ENCODE measurements at regions not wholly inside any gene's neighbourhood (a gene's known extent, or its start where the extent isn't known, plus 50 kb on each side); places are given as distances from the start of the nearest gene placed in this dataset.

DNA sequence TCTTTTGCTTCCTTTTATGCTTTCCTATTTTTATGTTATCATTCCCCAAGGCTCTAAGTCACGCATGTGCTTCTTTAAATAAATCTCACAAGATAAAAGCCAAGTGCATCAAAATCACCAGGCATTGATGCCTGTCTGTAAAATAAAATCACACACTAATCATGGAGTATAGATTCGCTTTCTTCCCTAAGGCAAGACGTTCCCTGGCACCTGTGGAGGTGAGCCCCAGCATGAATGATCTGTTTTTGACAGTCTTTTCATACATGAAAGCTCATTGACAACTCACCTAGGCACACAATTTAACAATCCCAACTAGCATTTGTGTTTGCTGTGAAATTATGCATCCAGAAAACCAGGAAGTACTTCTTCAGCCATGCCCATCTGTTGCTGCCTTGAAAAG, 146.9 kb upstream of the DMAC1 start:
- no peak for DNase-seq (ENCODE audit: low spot score)

DNA sequence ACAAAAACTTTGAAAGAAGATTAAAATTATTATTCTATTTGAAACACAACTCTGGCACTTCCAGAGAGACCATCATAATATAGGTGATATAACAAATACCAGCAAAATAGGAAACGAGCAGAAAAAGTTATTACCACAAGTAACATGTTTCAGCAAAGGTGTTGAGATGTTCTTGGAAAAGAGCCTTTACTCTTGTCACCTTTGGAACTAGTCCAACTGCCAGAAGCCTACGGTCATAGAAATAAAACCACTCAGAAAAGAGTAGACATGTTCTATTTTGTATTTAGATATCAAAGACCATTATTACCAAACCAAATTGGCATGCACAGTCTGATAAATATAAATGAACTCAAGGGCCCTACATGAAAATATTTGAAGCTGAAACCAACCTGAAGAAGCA, 145.0 kb upstream of the DMAC1 start:
- DNase-seq (ENCODE audit: low spot score), result no peak

- DNase-seq (ENCODE audit: low spot score), result no peak
Observed at GRCh38 chr9:7937761-7938491, 138.3 kb upstream of the DMAC1 start.

DNA sequence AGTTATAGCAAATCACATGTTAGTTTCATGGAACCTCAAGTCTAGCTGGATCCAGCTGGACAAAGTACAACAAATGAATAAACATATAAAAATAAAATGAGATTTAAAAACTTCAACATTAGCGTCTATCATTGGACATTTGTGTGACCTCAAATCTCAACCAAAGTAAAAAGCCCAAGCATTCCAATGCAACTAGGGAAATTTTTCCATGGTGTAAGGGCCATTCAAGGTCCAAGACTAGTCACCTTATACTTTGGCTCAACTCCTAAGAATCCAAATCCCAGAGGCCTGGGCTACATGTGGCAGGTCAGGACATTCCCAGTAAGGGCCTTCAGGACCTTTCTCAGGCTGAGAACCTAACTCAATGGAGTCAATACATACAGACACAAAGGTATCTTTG, 137.4 kb upstream of the DMAC1 start:
- DNase-seq (ENCODE audit: low spot score), result no peak

DNA sequence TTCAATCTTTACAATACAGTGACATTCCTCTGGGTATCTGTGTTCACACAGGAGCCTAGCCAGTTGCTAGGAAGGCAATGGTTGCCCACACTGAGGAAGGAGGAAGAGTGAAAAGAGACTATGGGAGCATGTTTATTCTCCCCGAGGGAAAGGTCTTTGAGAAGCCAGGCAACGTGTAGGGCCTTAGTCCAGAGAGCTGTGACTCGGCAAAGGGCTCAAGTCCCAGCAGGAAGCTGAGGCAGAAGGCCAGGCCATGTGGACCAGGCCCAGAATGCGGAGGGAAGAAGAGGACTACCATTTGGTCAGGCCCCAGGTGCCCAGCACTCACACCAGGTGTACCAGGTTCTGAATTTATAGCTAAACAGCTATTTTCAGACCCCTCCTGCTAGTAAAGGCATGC, 136.6 kb upstream of the DMAC1 start:
- DNase-seq (ENCODE audit: low spot score), result no peak

GRCh38 chr9:7935681-7936080, 136.1 kb upstream of the DMAC1 start:
- DNase-seq (ENCODE audit: low spot score), result peak; percentile 24

DNA sequence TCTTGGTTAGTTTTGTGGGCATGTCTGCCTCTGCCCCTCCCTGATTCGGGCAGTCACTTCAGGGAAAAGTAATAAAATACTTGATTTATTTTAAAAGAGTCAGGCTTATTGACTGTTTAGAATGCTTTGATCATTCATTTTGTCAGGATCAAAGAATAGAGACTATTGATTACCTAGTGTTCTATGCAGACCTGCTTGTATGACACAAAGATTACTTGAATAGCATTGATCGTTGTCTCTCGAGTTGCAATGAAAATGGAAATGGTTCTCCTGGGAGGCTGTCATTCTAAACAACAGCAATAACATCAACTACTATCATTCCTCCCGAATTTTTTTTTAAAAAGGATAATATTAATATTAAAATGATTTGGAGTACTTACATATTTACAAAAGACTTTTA, 133.2 kb upstream of the DMAC1 start:
- DNase-seq (ENCODE audit: low spot score), result no peak

DNA sequence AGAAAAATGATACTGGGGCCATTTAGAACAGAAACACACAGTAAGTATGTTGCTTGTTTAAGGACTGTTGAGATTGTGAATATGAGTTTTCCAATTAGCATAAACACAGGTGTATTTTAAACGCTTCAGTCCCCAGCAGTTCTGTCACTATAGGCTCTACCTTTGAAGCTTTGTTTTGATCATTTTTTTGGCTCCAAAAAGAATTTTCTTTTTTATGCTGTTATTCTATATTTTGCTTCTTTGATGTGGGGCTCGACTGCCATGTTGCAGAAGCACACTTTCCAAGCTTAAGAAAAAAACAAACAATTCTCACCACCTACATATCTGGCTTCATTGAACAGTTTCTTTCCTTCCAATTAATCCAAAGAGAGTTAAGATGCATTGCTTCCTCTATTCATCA, 131.0 kb upstream of the DMAC1 start:
- DNase-seq (ENCODE audit: low spot score), result no peak

DNA sequence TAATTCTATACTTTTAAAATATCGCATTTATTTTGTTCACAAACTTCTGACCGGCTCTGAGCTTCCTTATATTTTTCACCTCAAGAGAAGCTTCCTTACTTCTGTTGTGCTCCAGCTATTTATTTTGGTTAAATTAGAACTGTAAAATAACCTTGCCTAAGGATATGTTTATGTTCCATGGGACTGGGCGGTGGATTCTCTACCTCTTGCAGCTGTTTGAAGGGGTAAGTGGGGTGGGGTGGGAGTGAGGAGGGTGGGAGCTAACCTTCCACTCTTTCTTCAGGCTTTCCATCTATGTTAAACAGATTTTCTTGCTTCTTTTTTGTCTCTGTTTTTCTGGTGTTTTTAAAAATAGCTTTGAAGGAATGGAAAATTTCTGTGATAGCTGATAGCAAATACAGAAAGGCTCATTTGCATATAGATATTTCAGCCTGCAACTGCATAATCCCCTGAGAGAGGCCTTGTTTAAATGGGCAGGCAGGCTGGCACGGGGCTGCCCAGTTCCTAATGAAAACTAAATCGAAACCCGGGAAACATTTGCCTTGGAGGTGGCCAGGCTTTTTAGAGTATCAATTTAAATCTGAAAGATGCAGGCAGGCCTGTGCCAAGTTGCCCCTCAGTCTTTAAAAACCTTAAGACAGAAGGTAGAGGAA, 122.1 kb upstream of the DMAC1 start:
- no peak for DNase-seq (ENCODE audit: low spot score)

GRCh38 chr9:7912037-7912535, 112.5 kb upstream of the DMAC1 start:
- DNase-seq (ENCODE audit: low spot score), result no peak

- DNase-seq (ENCODE audit: low spot score), result no peak
Observed at GRCh38 chr9:7910426-7911020, 110.9 kb upstream of the DMAC1 start.

DNA sequence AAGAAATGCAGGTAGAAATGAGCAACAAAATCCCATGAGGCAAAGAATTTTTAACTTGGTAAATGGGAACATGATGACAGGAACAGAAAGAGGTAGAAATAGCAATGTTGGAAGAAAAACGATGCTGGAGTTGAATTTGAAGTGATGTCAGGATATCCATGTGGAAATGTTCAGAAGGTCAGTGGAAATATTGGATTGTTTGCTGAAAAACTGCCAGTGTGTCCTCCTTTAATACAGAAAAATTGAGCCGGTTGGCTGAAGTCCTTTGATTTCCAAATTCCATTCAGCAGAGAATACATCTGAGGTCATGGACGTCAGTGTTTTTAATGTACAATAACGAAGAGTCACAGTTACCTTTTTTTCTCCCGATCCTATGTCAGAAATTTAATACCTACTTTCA, 110.0 kb upstream of the DMAC1 start:
- DNase-seq (ENCODE audit: low spot score), result no peak

- no peak for DNase-seq (ENCODE audit: low spot score)
Observed at GRCh38 chr9:7907551-7908337, 108.2 kb upstream of the DMAC1 start.

DNA sequence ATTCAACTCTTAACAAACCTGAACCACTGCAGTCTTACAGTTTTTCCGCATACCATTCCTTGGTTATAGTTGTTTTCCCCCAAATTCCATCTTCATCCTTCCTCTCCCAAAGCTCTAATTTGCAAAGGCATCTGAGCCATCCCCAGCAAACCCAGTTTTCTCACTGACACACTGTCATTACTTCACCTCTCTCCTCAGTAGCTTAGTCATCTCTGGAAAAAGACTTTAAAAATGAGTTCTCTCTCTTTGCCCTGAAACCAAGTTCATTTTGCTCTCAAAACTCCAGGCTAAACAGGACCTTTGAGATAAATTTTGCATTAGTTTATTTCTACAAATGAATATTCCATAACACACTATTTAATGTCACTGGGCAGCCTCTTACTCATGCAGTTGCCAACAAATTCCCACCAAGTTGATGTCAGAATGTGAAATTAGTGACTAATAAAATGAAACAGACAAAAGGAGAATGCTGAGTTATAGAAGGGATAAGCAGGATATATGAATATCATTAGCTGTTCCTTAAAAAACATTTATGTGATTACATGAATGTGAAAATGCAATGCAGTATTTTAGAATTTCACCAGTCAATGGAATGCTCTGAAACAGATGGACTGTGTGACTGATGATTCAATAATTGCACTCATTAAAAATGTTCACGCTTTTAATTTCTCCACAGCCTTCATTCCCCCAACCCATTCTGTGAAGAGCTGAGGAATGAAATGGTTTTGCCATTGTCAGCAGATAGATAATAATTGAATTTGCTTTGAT, 107.4 kb upstream of the DMAC1 start:
- peak; percentile 30 for DNase-seq (ENCODE audit: low spot score)

- DNase-seq (ENCODE audit: low spot score), result no peak
Observed at GRCh38 chr9:7901621-7902020, 102.0 kb upstream of the DMAC1 start.

DNA sequence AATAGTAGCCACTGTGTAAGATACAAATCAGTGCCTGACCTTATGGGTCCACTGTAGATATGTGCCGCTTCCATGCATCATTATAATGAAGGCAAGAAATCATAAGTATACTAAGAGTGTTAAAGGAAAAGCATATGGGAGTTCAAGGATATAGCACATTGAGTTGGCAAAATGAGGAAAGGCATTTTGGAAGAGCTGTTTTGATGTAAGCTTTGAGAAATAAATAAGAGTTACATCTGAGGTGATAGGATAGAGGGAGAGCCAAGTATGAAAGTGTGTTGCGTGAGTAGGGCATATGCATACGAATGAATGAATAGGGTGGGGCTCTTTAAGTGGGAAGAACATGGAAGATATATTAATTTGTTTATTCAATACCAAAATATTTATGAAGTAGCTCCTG, 101.0 kb upstream of the DMAC1 start:
- no peak for DNase-seq (ENCODE audit: low spot score)

DNA sequence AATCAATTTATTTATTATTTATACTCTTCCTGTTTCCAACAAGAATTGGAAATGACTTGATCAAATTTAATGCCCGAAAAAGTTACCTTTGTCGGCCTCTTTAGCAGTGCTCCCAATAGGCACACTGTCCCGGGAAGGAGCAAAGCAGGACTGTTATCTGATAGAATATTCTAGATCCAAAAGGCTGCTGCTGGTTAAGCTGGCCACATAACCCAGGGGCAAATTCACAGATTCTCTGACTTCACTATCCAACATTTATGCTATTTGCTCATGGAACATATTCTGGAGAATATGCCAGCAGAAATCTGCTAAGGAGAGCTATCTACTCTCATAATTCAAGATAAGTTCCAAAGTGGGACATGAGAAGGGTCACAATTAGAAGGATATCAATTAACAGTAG, 100.2 kb upstream of the DMAC1 start:
- no peak for DNase-seq (ENCODE audit: low spot score)

GRCh38 chr9:7894231-7894630, 94.7 kb upstream of the DMAC1 start:
- DNase-seq (ENCODE audit: low spot score), result no peak

DNA sequence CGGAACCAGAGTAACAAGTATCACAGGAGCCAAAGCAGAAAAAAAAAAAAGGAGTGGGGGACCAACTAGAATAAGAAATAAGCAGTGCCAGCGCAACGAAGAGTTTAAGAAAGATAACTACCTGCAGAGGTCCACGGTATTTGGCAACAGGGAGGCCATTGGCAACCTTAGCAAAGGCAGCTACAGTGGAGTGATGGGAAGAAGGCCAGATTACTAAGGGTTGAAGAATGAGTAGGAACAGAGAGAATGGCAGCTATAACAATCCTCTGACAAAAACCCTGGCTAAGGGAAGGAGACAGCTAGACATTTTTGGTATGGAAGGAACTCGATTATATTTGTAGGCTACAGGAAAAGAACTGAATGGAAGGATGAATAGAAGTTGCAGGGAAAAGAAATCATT, 93.4 kb upstream of the DMAC1 start:
- DNase-seq (ENCODE audit: low spot score), result no peak

DNA sequence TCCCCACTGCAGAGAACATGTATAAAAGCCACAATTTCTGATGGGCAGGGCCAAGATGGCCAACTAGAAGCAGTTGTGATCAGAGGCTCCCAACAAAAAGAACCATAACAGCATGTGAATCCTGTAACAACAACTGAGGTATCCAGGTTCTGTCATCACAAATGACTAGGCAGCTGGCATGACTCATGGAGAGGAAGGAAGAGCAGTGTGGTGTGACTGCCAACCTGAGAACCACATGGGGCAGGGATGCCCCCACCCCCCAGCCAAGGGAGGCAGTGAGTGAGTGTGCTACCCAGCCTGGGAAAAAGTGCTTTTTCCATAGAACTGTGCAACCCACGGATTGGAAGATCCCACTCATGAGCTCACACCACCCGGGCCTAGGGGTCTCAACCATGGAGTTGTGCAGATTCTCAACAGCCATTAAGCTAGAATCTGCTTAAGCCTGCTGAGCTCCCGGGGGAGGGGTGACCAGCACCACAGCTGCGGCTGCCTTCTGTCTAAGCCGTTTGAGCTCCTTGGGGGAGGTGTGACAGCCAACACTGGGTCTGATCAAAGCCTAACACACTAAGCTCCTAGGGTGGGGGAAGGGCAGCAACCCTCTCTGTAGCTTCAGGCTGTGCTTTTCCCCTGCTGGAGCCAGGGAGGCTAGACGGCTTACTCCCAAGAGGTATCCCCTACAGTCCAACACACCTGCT, 80.1 kb upstream of the DMAC1 start:
- peak; percentile 75 for DNase-seq (ENCODE audit: low spot score)
